ENCODE measurements at regions not wholly inside any gene's neighbourhood (a gene's known extent, or its start where the extent isn't known, plus 50 kb on each side); places are given as distances from the start of the nearest gene placed in this dataset.
"Not testable (repeated sequence)": the region's sequence is repeated elsewhere in the genome, so short reads cannot be mapped to it uniquely, and the experiment has no call there.

- DNase-seq (ENCODE audit: low read depth) = no peak
These were observed 877.1 kb upstream of the CNTN5 start for GRCh38 chr11:98143661-98144060.

- no peak for DNase-seq (ENCODE audit: low read depth)
These were observed 867.0 kb upstream of the CNTN5 start for GRCh38 chr11:98153752-98154151.

GRCh38 chr11:98155696-98156095 is 865.1 kb upstream of the CNTN5 start:
- no peak for DNase-seq (ENCODE audit: low read depth)

GRCh38 chr11:98177925-98178324 is 842.8 kb upstream of the CNTN5 start:
- no peak for DNase-seq (ENCODE audit: low read depth)

- no peak for DNase-seq (ENCODE audit: low read depth)
These were observed 840.2 kb upstream of the CNTN5 start for GRCh38 chr11:98180511-98180910.

- no peak for DNase-seq (ENCODE audit: low read depth)
These were observed 839.8 kb upstream of the CNTN5 start for GRCh38 chr11:98180921-98181320.

GRCh38 chr11:98183034-98183433 is 837.7 kb upstream of the CNTN5 start:
- DNase-seq (ENCODE audit: low read depth) = no peak

- no peak for DNase-seq (ENCODE audit: low read depth)
These were observed 835.5 kb upstream of the CNTN5 start for GRCh38 chr11:98185245-98185644.

GRCh38 chr11:98194611-98195010 is 826.1 kb upstream of the CNTN5 start:
- DNase-seq (ENCODE audit: low read depth) = no peak

GRCh38 chr11:98195300-98195699 is 825.4 kb upstream of the CNTN5 start:
- DNase-seq (ENCODE audit: low read depth) = no peak

- no peak for DNase-seq (ENCODE audit: low read depth)
These were observed 813.7 kb upstream of the CNTN5 start for GRCh38 chr11:98207086-98207485.

- no peak for DNase-seq (ENCODE audit: low read depth)
These were observed 793.5 kb upstream of the CNTN5 start for GRCh38 chr11:98227278-98227677.

- no peak for DNase-seq (ENCODE audit: low read depth)
These were observed 790.1 kb upstream of the CNTN5 start for GRCh38 chr11:98230678-98231077.

- DNase-seq (ENCODE audit: low read depth) = no peak
These were observed 786.1 kb upstream of the CNTN5 start for GRCh38 chr11:98234698-98235097.

- DNase-seq (ENCODE audit: low read depth) = no peak
These were observed 776.9 kb upstream of the CNTN5 start for GRCh38 chr11:98243897-98244296.

- DNase-seq (ENCODE audit: low read depth) = no peak
These were observed 759.8 kb upstream of the CNTN5 start for GRCh38 chr11:98260983-98261382.

- no peak for DNase-seq (ENCODE audit: low read depth)
These were observed 743.4 kb upstream of the CNTN5 start for GRCh38 chr11:98277251-98277912.

- no peak for DNase-seq (ENCODE audit: low read depth)
These were observed 731.0 kb upstream of the CNTN5 start for GRCh38 chr11:98289617-98290263.

GRCh38 chr11:98296091-98296880 is 724.5 kb upstream of the CNTN5 start:
- no peak for DNase-seq (ENCODE audit: low read depth)

GRCh38 chr11:98300719-98301118 is 720.0 kb upstream of the CNTN5 start:
- no peak for DNase-seq (ENCODE audit: low read depth)

GRCh38 chr11:98307827-98308491 is 712.8 kb upstream of the CNTN5 start:
- DNase-seq (ENCODE audit: low read depth) = no peak

GRCh38 chr11:98330306-98330705 is 690.4 kb upstream of the CNTN5 start:
- not testable (repeated sequence) for DNase-seq (ENCODE audit: low read depth)

Data from Daoy (cell line).